ENCODE measurements at regions not wholly inside any gene's neighbourhood (a gene's known extent, or its start where the extent isn't known, plus 50 kb on each side); places are given as distances from the start of the nearest gene placed in this dataset.

GRCh38 chr9:109683521-109683920, 96.5 kb upstream of the PALM2AKAP2 start:
- Histone ChIP-seq H3K4me3 (ENCODE audit: low read depth, low read length) (no peak overlapping the region), H3K18ac (ENCODE audit: low read length) (no peak overlapping the region), H2BK120ac (ENCODE audit: insufficient read depth, low read length, poor library complexity) (no peak overlapping the region), H3K27ac (ENCODE audit: low read depth, low read length) (no peak overlapping the region), H3K79me1 (ENCODE audit: low read length) (no peaks in the 10 kb centered on the region), H2AK5ac (ENCODE audit: low read length) (no peak overlapping the region), H3K4me1 (ENCODE audit: control insufficient read depth in 1 of 2, insufficient read depth in 2 of 2, low read length in 2 of 2) (no peaks in the 10 kb centered on the region), H3K4me2 (ENCODE audit: low read length) (no peak overlapping the region), H2BK12ac (ENCODE audit: low read length) (no peak overlapping the region), H3K14ac (ENCODE audit: low read length) (no peak overlapping the region), H3K27me3 (ENCODE audit: insufficient read depth, low read length) (no peaks in the 10 kb centered on the region), H2BK5ac (ENCODE audit: low read depth, low read length, poor library complexity) (no peak overlapping the region), H3K4ac (ENCODE audit: low read depth, low read length) (no peak overlapping the region), H3K9me3 (ENCODE audit: insufficient read depth, low read depth, low read length) (no peaks in the 10 kb centered on the region), H4K12ac (ENCODE audit: low read depth, low read length) (no peak overlapping the region), H3K23ac (ENCODE audit: low read length) (no peak overlapping the region), H3K9ac (ENCODE audit: low read length) (no peak overlapping the region), H3K79me2 (ENCODE audit: control insufficient read depth, insufficient read depth, low read length, poor library complexity) (no peaks in the 10 kb centered on the region), H2AFZ (ENCODE audit: insufficient read depth, low read length, poor library complexity) (no peak overlapping the region), H4K91ac (ENCODE audit: low read depth, low read length) (no peak overlapping the region), H3K36me3 (ENCODE audit: control insufficient read depth in 1 of 2, insufficient read depth in 2 of 2, low read length in 2 of 2) (no peaks in the 10 kb centered on the region), H4K8ac (ENCODE audit: low read depth, low read length) (no peak overlapping the region)
- WGBS (ENCODE audit: extremely low coverage, insufficient coverage, insufficient read length) = no CpG with 5 or more reads among the region's 3 CpGs
- no peak for DNase-seq

- no peak overlapping the region for H2BK12ac ChIP-seq (ENCODE audit: low read length)
- H3K9me3 ChIP-seq (ENCODE audit: insufficient read depth, low read depth, low read length) = no peaks in the 10 kb centered on the region
- H3K18ac ChIP-seq (ENCODE audit: low read length) = no peak overlapping the region
- no peak overlapping the region for H3K4me2 ChIP-seq (ENCODE audit: low read length)
- peak overlapping the region; percentile 31 for H3K9ac ChIP-seq (ENCODE audit: low read length)
- no peak overlapping the region for H2AFZ ChIP-seq (ENCODE audit: insufficient read depth, low read length, poor library complexity)
- no peak overlapping the region for H2BK120ac ChIP-seq (ENCODE audit: insufficient read depth, low read length, poor library complexity)
- H2BK5ac ChIP-seq (ENCODE audit: low read depth, low read length, poor library complexity) = no peak overlapping the region
- no peak overlapping the region for H3K23ac ChIP-seq (ENCODE audit: low read length)
- no peak overlapping the region for H2AK5ac ChIP-seq (ENCODE audit: low read length)
- no peak overlapping the region for H4K12ac ChIP-seq (ENCODE audit: low read depth, low read length)
- no peak overlapping the region for H3K4me3 ChIP-seq (ENCODE audit: low read depth, low read length)
- no peaks in the 10 kb centered on the region for H3K4me1 ChIP-seq (ENCODE audit: control insufficient read depth in 1 of 2, insufficient read depth in 2 of 2, low read length in 2 of 2)
- no peaks in the 10 kb centered on the region for H3K27me3 ChIP-seq (ENCODE audit: insufficient read depth, low read length)
- H3K4ac ChIP-seq (ENCODE audit: low read depth, low read length) = no peak overlapping the region
- no peaks in the 10 kb centered on the region for H3K79me2 ChIP-seq (ENCODE audit: control insufficient read depth, insufficient read depth, low read length, poor library complexity)
- no peaks in the 10 kb centered on the region for H3K79me1 ChIP-seq (ENCODE audit: low read length)
- H3K27ac ChIP-seq (ENCODE audit: low read depth, low read length) = no peak overlapping the region
- H3K36me3 ChIP-seq (ENCODE audit: control insufficient read depth in 1 of 2, insufficient read depth in 2 of 2, low read length in 2 of 2) = no peaks in the 10 kb centered on the region
- no CpG with 5 or more reads among the region's 3 CpGs for WGBS (ENCODE audit: extremely low coverage, insufficient coverage, insufficient read length)
- no peak overlapping the region for H3K14ac ChIP-seq (ENCODE audit: low read length)
- H4K8ac ChIP-seq (ENCODE audit: low read depth, low read length) = no peak overlapping the region
- H4K91ac ChIP-seq (ENCODE audit: low read depth, low read length) = no peak overlapping the region
- DNase-seq = no peak
Observed at GRCh38 chr9:109689701-109690100, 90.3 kb upstream of the PALM2AKAP2 start.

GRCh38 chr9:109699019-109699418, 81.0 kb upstream of the PALM2AKAP2 start:
- Histone ChIP-seq H3K14ac (ENCODE audit: low read length) (no peak overlapping the region), H3K4me3 (ENCODE audit: low read depth, low read length) (no peak overlapping the region), H3K9me3 (ENCODE audit: insufficient read depth, low read depth, low read length) (no peaks in the 10 kb centered on the region), H2BK5ac (ENCODE audit: low read depth, low read length, poor library complexity) (no peak overlapping the region), H3K36me3 (ENCODE audit: control insufficient read depth in 1 of 2, insufficient read depth in 2 of 2, low read length in 2 of 2) (no peaks in the 10 kb centered on the region), H4K8ac (ENCODE audit: low read depth, low read length) (no peak overlapping the region), H3K27ac (ENCODE audit: low read depth, low read length) (no peak overlapping the region), H3K4ac (ENCODE audit: low read depth, low read length) (no peak overlapping the region), H3K27me3 (ENCODE audit: insufficient read depth, low read length) (no peaks in the 10 kb centered on the region), H3K23ac (ENCODE audit: low read length) (no peak overlapping the region), H3K4me2 (ENCODE audit: low read length) (no peak overlapping the region), H2AFZ (ENCODE audit: insufficient read depth, low read length, poor library complexity) (no peak overlapping the region), H4K12ac (ENCODE audit: low read depth, low read length) (no peak overlapping the region), H2AK5ac (ENCODE audit: low read length) (no peak overlapping the region), H4K91ac (ENCODE audit: low read depth, low read length) (no peak overlapping the region), H2BK12ac (ENCODE audit: low read length) (no peak overlapping the region), H3K9ac (ENCODE audit: low read length) (no peak overlapping the region), H3K79me1 (ENCODE audit: low read length) (no peaks in the 10 kb centered on the region), H3K18ac (ENCODE audit: low read length) (no peak overlapping the region), H3K79me2 (ENCODE audit: control insufficient read depth, insufficient read depth, low read length, poor library complexity) (no peaks in the 10 kb centered on the region), H2BK120ac (ENCODE audit: insufficient read depth, low read length, poor library complexity) (no peak overlapping the region), H3K4me1 (ENCODE audit: control insufficient read depth in 1 of 2, insufficient read depth in 2 of 2, low read length in 2 of 2) (no peaks in the 10 kb centered on the region)
- DNase-seq = no peak
- no CpG with 5 or more reads among the region's 2 CpGs for WGBS (ENCODE audit: extremely low coverage, insufficient coverage, insufficient read length)

- Histone ChIP-seq H4K91ac (ENCODE audit: low read depth, low read length) (no peak overlapping the region), H3K4ac (ENCODE audit: low read depth, low read length) (no peak overlapping the region), H2AK5ac (ENCODE audit: low read length) (no peak overlapping the region), H3K27ac (ENCODE audit: low read depth, low read length) (no peak overlapping the region), H3K4me1 (ENCODE audit: control insufficient read depth in 1 of 2, insufficient read depth in 2 of 2, low read length in 2 of 2) (no peaks in the 10 kb centered on the region), H3K18ac (ENCODE audit: low read length) (no peak overlapping the region), H4K12ac (ENCODE audit: low read depth, low read length) (no peak overlapping the region), H2BK120ac (ENCODE audit: insufficient read depth, low read length, poor library complexity) (no peak overlapping the region), H4K8ac (ENCODE audit: low read depth, low read length) (no peak overlapping the region), H2BK5ac (ENCODE audit: low read depth, low read length, poor library complexity) (no peak overlapping the region), H3K9me3 (ENCODE audit: insufficient read depth, low read depth, low read length) (no peaks in the 10 kb centered on the region), H3K36me3 (ENCODE audit: control insufficient read depth in 1 of 2, insufficient read depth in 2 of 2, low read length in 2 of 2) (no peaks in the 10 kb centered on the region), H3K23ac (ENCODE audit: low read length) (no peak overlapping the region), H2AFZ (ENCODE audit: insufficient read depth, low read length, poor library complexity) (no peak overlapping the region), H3K14ac (ENCODE audit: low read length) (no peak overlapping the region), H3K4me3 (ENCODE audit: low read depth, low read length) (no peak overlapping the region), H2BK12ac (ENCODE audit: low read length) (no peak overlapping the region), H3K4me2 (ENCODE audit: low read length) (no peak overlapping the region), H3K9ac (ENCODE audit: low read length) (no peak overlapping the region), H3K79me1 (ENCODE audit: low read length) (no peaks in the 10 kb centered on the region), H3K79me2 (ENCODE audit: control insufficient read depth, insufficient read depth, low read length, poor library complexity) (no peaks in the 10 kb centered on the region), H3K27me3 (ENCODE audit: insufficient read depth, low read length) (no peaks in the 10 kb centered on the region)
- no CpG with 5 or more reads among the region's 2 CpGs for WGBS (ENCODE audit: extremely low coverage, insufficient coverage, insufficient read length)
- no peak for DNase-seq
Observed at GRCh38 chr9:109704546-109704945, 75.5 kb upstream of the PALM2AKAP2 start.

All from trophoblast cell (in vitro differentiated cells and primary cell).